ENCODE measurements at regions not wholly inside any gene's neighbourhood (a gene's known extent, or its start where the extent isn't known, plus 50 kb on each side); places are given as distances from the start of the nearest gene placed in this dataset.

GRCh38 chr11:131278472-131278871 lies 91.9 kb upstream of the NTM start:
- Histone ChIP-seq H3K9me3 (ENCODE audit: low read length) (no peaks in the 10 kb centered on the region), H4K20me1 (ENCODE audit: insufficient read depth, low read length) (no peaks in the 10 kb centered on the region), H3K4me2 (ENCODE audit: low read length) (no peak overlapping the region), H3K27ac (ENCODE audit: low read depth, low read length, poor library complexity, severe bottlenecking) (no peak overlapping the region), H3K4me3 (ENCODE audit: low read depth, low read length, poor library complexity, severe bottlenecking) (no peak overlapping the region), H3K79me2 (ENCODE audit: insufficient read depth, low read depth, low read length) (no peaks in the 10 kb centered on the region), H3K36me3 (ENCODE audit: insufficient read depth, low read length) (no peaks in the 10 kb centered on the region), H2AFZ (ENCODE audit: low read length) (no peak overlapping the region), H3K4me1 (ENCODE audit: insufficient read depth, low read length, poor library complexity, severe bottlenecking) (no peaks in the 10 kb centered on the region), H3K9me2 (ENCODE audit: insufficient read depth, low read length) (no peaks in the 10 kb centered on the region)
- CTCF ChIA-PET (ENCODE audit: unreplicated experiment): interaction anchor here (0.7 kb wide), 1 partner anchor 66 kb away, joined by 3 read pairs; no protein-coding TSS in a partner anchor
- BruUV-seq (replicated peaks): no TSS peak
- TF ChIP-seq, protein P1, sequence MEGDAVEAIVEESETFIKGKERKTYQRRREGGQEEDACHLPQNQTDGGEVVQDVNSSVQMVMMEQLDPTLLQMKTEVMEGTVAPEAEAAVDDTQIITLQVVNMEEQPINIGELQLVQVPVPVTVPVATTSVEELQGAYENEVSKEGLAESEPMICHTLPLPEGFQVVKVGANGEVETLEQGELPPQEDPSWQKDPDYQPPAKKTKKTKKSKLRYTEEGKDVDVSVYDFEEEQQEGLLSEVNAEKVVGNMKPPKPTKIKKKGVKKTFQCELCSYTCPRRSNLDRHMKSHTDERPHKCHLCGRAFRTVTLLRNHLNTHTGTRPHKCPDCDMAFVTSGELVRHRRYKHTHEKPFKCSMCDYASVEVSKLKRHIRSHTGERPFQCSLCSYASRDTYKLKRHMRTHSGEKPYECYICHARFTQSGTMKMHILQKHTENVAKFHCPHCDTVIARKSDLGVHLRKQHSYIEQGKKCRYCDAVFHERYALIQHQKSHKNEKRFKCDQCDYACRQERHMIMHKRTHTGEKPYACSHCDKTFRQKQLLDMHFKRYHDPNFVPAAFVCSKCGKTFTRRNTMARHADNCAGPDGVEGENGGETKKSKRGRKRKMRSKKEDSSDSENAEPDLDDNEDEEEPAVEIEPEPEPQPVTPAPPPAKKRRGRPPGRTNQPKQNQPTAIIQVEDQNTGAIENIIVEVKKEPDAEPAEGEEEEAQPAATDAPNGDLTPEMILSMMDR (conservative IDR thresholded peaks at IDR 0.05; ENCODE audit: low read length): no peak
- no peak for TF ChIP-seq EZH2phosphoT487 (IDR thresholded peaks at IDR 0.05; ENCODE audit: borderline replicate concordance, low read depth, low read length)
- POLR2A ChIA-PET: interaction anchor here (0.6 kb wide), 1 partner anchor 452 kb away, joined by 3 read pairs; no protein-coding TSS in a partner anchor
- intact Hi-C loops (cut with micrococcal nuclease; ENCODE audit: unreplicated experiment): no loop called here
- DNase-seq (ENCODE audit: low spot score): no peak

- Histone ChIP-seq H3K27ac (ENCODE audit: low read depth, low read length, poor library complexity, severe bottlenecking) (no peak overlapping the region), H3K4me3 (ENCODE audit: low read depth, low read length, poor library complexity, severe bottlenecking) (no peak overlapping the region), H2AFZ (ENCODE audit: low read length) (no peak overlapping the region), H3K79me2 (ENCODE audit: insufficient read depth, low read depth, low read length) (no peaks in the 10 kb centered on the region), H4K20me1 (ENCODE audit: insufficient read depth, low read length) (no peaks in the 10 kb centered on the region), H3K4me1 (ENCODE audit: insufficient read depth, low read length, poor library complexity, severe bottlenecking) (no peaks in the 10 kb centered on the region), H3K9me3 (ENCODE audit: low read length) (no peaks in the 10 kb centered on the region), H3K9me2 (ENCODE audit: insufficient read depth, low read length) (no peaks in the 10 kb centered on the region), H3K36me3 (ENCODE audit: insufficient read depth, low read length) (no peaks in the 10 kb centered on the region), H3K4me2 (ENCODE audit: low read length) (no peak overlapping the region)
- intact Hi-C loops (cut with micrococcal nuclease; ENCODE audit: unreplicated experiment): no loop called here
- DNase-seq (ENCODE audit: low spot score): no peak
- ChIA-PET POLR2A (no interaction called here), CTCF (ENCODE audit: unreplicated experiment) (no interaction called here)
- TF ChIP-seq EZH2phosphoT487 (IDR thresholded peaks at IDR 0.05; ENCODE audit: borderline replicate concordance, low read depth, low read length): no peak
- TF ChIP-seq, protein P1 (conservative IDR thresholded peaks at IDR 0.05; ENCODE audit: low read length): no peak
- no TSS peak for BruUV-seq (replicated peaks)
Observed at GRCh38 chr11:131279654-131280384, 90.6 kb upstream of the NTM start.

- Histone ChIP-seq H3K4me2 (ENCODE audit: low read length) (no peak overlapping the region), H3K9me3 (ENCODE audit: low read length) (no peaks in the 10 kb centered on the region), H2AFZ (ENCODE audit: low read length) (no peak overlapping the region), H3K4me1 (ENCODE audit: insufficient read depth, low read length, poor library complexity, severe bottlenecking) (no peaks in the 10 kb centered on the region), H3K79me2 (ENCODE audit: insufficient read depth, low read depth, low read length) (no peaks in the 10 kb centered on the region), H4K20me1 (ENCODE audit: insufficient read depth, low read length) (no peaks in the 10 kb centered on the region), H3K9me2 (ENCODE audit: insufficient read depth, low read length) (no peaks in the 10 kb centered on the region), H3K27ac (ENCODE audit: low read depth, low read length, poor library complexity, severe bottlenecking) (no peak overlapping the region), H3K4me3 (ENCODE audit: low read depth, low read length, poor library complexity, severe bottlenecking) (no peak overlapping the region), H3K36me3 (ENCODE audit: insufficient read depth, low read length) (no peaks in the 10 kb centered on the region)
- DNase-seq (ENCODE audit: low spot score): no peak
- no TSS peak for BruUV-seq (replicated peaks)
- ChIA-PET POLR2A (no interaction called here), CTCF (ENCODE audit: unreplicated experiment) (no interaction called here)
- no peak for TF ChIP-seq EZH2phosphoT487 (IDR thresholded peaks at IDR 0.05; ENCODE audit: borderline replicate concordance, low read depth, low read length)
- TF ChIP-seq, protein P1 (conservative IDR thresholded peaks at IDR 0.05; ENCODE audit: low read length): no peak
- intact Hi-C loops (cut with micrococcal nuclease; ENCODE audit: unreplicated experiment): no loop called here
Observed at GRCh38 chr11:131281316-131281715, 89.1 kb upstream of the NTM start.
